Activated T-cell treated with anti-CD3 and anti-CD28 coated beads, Interleukin-2, amount 50 U/mL, for 72 hours (primary cell): ENCODE measurements at regions not wholly inside any gene's neighbourhood (a gene's known extent, or its start where the extent isn't known, plus 50 kb on each side); places are given as distances from the start of the nearest gene placed in this dataset.
"Not testable (repeated sequence)": the region's sequence is repeated elsewhere in the genome, so short reads cannot be mapped to it uniquely, and the experiment has no call there.

Experiments used
- ATAC-seq, 2 donors: fragments of 150-1000 bp; cut with Tn5 transposase; replicated peaks in 1 of 2; 2 replicates each; pipeline ENCODE4 v1.10.0; 2021; ENCODE audit warnings: moderate library complexity in 2 of 2, mild to moderate bottlenecking in 1 of 2
- DNase-seq, 2 donors: peaks; one replicate each; pipeline ENCODE4 v3.0.0; 2021 to 2022; ENCODE audit warnings: mixed read lengths in 1 of 2
- H3K27ac Mint-ChIP-seq: one replicate; pipeline ENCODE4 v1.8.0; 2022; ENCODE audit warnings: mild to moderate bottlenecking, moderate library complexity, mixed read lengths
- H3K27me3 Mint-ChIP-seq: one replicate; pipeline ENCODE4 v1.8.0; 2022; ENCODE audit warnings: low read depth, mixed read lengths
- H3K36me3 Mint-ChIP-seq, 2 donors: one replicate each; pipeline ENCODE4 v1.8.0; 2022; ENCODE audit warnings: mixed read lengths in 2 of 2, mild to moderate bottlenecking in 1 of 2; ENCODE audit not compliant: insufficient read depth in 2 of 2
- H3K4me1 Mint-ChIP-seq: one replicate; pipeline ENCODE4 v1.8.0; 2022; ENCODE audit warnings: low read depth, mixed read lengths
- H3K4me3 Mint-ChIP-seq, 2 donors: one replicate each; pipeline ENCODE4 v1.8.0; 2022; ENCODE audit warnings: mild to moderate bottlenecking in 2 of 2, mixed read lengths in 2 of 2, moderate library complexity in 2 of 2
- H3K9me3 Mint-ChIP-seq, 2 donors: one replicate each; pipeline ENCODE4 v1.8.0; 2022; ENCODE audit warnings: mixed read lengths in 2 of 2

DNA sequence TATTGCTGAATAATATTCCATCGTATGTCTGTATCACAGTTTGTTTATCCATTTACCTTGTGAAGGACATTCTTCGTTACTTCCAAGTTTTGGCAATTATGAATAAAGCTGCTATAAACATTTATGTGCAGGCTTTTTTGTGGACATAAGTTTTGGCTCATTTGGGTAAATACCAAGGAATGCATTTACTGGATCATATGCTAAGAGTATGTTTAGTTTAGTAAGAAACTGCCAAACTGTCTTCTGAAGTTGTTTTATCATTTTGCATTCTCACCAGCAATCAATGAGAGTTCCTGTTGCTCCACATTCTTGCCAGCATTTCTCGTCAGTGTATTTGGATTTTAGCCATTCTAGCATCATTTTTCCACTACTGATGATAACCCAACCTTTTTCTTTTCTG lies 232.7 kb upstream of the NR3C2 start:
- ATAC-seq = no peak
- Mint-ChIP-seq H3K4me3 (no peak overlapping the region), H3K4me1 (no peaks in the 10 kb centered on the region), H3K36me3 (no peaks in the 10 kb centered on the region), H3K9me3 (peaks cover 0 to 1% of the 10 kb centered on the region in 2 donors), H3K27me3 (no peaks in the 10 kb centered on the region), H3K27ac (no peak overlapping the region)
- no peak for DNase-seq

DNA sequence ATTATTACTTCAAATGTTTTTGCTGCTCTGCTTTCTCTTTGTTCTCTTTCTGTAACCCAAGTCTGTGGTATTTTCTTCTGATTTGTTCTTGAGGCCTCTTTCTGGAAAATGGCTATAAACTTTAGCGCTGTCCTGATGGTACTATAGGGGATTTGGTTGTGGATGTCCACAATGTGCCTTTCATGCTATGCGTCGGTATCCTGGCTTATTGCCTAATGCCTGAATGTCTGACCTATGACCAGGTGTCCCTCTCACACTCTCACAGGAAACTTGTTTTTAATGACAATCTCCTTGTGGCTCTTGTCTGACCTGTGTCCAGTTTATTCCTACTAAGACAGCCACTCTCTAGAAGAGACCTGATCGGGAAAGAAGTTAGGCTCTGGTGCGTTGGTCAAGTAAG lies 222.4 kb upstream of the NR3C2 start:
- Mint-ChIP-seq H3K27ac (no peak overlapping the region), H3K9me3 (peaks cover 0 to 8% of the 10 kb centered on the region in 2 donors), H3K36me3 (peaks cover 0 to 1% of the 10 kb centered on the region in 2 donors), H3K4me3 (no peak overlapping the region), H3K4me1 (no peaks in the 10 kb centered on the region), H3K27me3 (no peaks in the 10 kb centered on the region)
- no peak for DNase-seq
- ATAC-seq = no peak

DNA sequence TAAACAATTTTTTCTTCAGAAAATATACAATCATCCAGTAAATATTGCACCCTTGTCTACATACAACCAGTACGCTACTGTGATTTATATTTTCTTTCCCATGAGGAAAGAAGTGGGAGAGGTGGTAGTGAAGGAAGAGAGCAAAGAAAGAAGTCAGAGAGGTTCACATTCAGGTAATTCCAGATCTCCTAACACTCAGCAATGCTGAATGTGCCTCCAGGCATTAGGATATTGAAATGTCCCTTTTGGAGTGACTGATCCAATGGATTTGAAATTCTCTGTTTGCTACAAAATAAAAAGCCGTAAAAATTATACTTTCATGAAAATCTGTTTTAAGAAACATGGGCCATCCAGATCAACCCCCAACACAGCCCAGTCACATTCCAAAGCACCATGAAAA lies 211.9 kb upstream of the NR3C2 start:
- no peaks in the 10 kb centered on the region for H3K9me3 Mint-ChIP-seq
- H3K4me3 Mint-ChIP-seq = no peak overlapping the region
- H3K27ac Mint-ChIP-seq = no peak overlapping the region
- no peaks in the 10 kb centered on the region for H3K27me3 Mint-ChIP-seq
- H3K36me3 Mint-ChIP-seq = no peaks in the 10 kb centered on the region
- ATAC-seq (no peak), DNase-seq (no peak)
- peaks cover 10% of the 10 kb centered on the region for H3K4me1 Mint-ChIP-seq

DNA sequence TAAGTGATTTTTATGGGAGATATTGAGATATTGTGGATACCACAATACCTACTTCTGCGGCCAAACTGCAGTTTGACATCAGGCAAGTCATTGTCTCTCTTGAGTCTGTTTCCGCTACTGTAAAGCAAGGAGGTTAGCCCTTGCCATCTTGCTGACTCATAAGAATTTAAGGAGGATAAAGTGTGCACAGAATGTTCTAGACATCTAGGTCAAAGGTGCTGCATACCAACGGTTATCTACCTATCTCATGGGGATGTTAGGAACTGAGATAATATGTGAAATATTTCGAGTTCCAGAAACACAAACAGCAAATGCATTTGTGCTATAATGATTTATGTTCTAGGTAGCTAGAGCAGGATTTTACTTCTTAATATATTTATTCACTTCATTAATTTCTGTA lies 211.5 kb upstream of the NR3C2 start:
- Mint-ChIP-seq H3K36me3 (no peaks in the 10 kb centered on the region), H3K4me3 (no peak overlapping the region), H3K27me3 (no peaks in the 10 kb centered on the region), H3K4me1 (peaks cover 11% of the 10 kb centered on the region), H3K9me3 (no peaks in the 10 kb centered on the region), H3K27ac (no peak overlapping the region)
- no peak for DNase-seq
- ATAC-seq = no peak

DNA sequence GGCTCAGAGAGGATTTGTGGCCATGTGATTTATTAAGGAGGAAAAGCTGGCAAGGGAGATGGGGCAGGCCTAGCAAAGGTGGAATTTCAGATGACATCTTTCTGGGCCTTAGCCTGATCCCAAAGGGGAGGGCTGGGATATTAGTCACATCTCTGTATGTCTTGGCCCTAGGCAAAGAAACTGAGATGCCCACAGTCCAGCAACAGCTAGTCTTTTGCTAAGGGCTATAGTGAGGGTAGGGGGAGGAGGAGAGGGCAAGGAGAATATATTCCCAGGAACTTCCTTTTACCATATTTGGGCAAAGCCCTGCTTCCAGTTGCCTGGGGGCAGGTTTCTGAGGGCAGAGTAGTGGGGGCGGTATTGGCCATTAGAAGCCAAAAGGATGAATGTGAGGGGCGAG lies 209.8 kb upstream of the NR3C2 start:
- Mint-ChIP-seq H3K9me3 (no peaks in the 10 kb centered on the region), H3K27ac (no peak overlapping the region), H3K27me3 (no peaks in the 10 kb centered on the region), H3K4me1 (peaks cover 13% of the 10 kb centered on the region), H3K4me3 (no peak overlapping the region), H3K36me3 (no peaks in the 10 kb centered on the region)
- ATAC-seq (no peak), DNase-seq (no peak)

DNA sequence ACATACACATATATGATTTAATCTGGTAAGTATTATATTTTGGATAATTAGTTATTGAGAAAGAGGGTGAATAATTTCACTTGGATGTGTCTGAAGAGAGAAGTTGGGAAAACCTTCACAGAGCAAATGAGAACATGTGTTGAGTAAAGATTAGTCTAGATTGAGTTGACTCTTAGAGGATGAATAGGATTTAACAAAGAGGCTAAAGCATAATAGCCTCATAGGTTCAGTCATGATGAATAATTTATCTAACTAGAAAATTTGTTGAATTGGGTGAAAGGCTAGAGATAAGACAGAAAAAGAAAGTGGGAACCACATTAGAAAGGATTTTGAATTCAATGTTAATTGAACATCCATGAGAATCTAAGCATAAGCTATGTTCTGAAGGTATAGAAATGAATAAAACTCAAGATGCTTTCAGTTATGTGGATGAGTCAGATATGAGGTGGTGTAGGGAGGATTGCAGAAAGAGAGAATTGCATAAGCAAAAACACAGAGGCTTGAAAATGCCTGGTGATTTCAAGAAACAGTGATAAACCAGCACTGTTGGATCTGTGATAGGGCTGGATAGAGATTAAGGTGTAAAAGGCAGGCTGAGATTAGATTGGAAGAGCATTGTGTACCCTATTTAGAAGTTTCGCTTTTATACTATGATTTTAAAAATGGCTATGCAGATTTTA lies 207.6 kb upstream of the NR3C2 start:
- H3K27ac Mint-ChIP-seq = no peak overlapping the region
- ATAC-seq (peak; percentile 94 to 97), DNase-seq (peak in 1 of 2 donors; percentile 1)
- H3K9me3 Mint-ChIP-seq = no peaks in the 10 kb centered on the region
- H3K27me3 Mint-ChIP-seq = no peaks in the 10 kb centered on the region
- H3K4me1 Mint-ChIP-seq = peaks cover 13% of the 10 kb centered on the region
- no peak overlapping the region for H3K4me3 Mint-ChIP-seq
- H3K36me3 Mint-ChIP-seq = no peaks in the 10 kb centered on the region

DNA sequence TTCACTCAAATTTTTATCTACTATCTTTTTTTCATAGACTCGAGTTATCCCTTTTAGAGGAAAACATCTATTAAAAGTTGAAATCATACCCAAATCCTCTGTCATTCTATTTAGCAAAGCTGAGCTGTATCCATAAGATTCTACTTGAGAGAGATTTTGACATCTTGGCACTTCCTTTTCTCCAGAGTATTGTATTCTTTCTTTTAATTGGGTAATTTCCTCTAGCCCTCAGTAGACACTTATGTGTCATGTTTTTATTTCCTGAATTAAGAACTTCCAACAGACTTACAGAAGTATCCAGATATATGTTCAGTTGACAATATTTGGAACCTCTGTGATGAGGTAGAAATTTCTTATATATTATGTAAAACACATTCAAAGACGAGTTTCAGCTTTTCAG lies 201.6 kb upstream of the NR3C2 start:
- DNase-seq (no peak), ATAC-seq (no peak)
- H3K9me3 Mint-ChIP-seq = peaks cover 0 to 2% of the 10 kb centered on the region in 2 donors
- no peak overlapping the region for H3K27ac Mint-ChIP-seq
- peaks cover 4% of the 10 kb centered on the region for H3K4me1 Mint-ChIP-seq
- H3K36me3 Mint-ChIP-seq = peaks cover 0 to 1% of the 10 kb centered on the region in 2 donors
- H3K4me3 Mint-ChIP-seq = no peak overlapping the region
- no peaks in the 10 kb centered on the region for H3K27me3 Mint-ChIP-seq

DNA sequence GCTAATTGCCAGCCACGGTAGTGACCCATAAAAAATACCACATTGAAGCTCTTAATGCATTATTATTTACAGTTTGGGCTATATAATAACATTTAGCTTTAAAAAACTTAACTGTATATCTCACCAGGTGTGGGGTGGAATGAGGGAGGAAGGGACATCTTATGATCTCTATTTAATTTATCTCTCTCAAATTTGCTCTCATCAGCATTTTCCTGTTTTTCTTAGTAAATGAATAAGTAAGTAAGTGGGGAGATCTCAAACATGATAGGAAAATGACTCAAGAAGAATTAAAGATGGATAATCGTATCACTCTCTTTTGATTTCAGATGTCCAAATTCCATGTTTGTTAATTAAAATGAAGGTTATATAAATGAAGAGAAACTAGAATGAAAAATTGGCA lies 200.7 kb upstream of the NR3C2 start:
- H3K36me3 Mint-ChIP-seq = peaks cover 3 to 4% of the 10 kb centered on the region in 2 donors
- no peak overlapping the region for H3K4me3 Mint-ChIP-seq
- no peak for ATAC-seq
- H3K27me3 Mint-ChIP-seq = no peaks in the 10 kb centered on the region
- peaks cover 2 to 6% of the 10 kb centered on the region in 2 donors for H3K9me3 Mint-ChIP-seq
- H3K27ac Mint-ChIP-seq = no peak overlapping the region
- H3K4me1 Mint-ChIP-seq = no peaks in the 10 kb centered on the region
- DNase-seq = no peak

DNA sequence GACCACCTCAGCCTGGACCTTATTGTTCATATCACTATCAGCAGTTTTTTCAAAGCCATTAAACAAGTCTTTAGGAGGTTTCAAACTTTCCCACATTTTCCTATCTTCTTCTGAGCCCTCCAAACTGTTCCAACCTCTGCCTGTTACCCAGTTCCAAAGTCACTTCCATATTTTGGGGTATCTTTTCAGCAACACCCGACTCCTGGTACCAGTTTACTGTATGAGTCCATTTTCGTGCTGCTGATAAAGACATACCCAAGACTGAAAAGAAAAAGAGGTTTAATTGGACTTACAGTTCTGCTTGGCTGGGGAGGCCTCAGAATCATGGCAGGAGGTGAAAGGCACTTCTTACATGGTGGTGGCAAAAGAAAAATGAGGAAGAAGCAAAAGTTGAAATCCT lies 195.9 kb upstream of the NR3C2 start:
- not testable (repeated sequence) for H3K27me3 Mint-ChIP-seq, DNase-seq, H3K4me3 Mint-ChIP-seq, H3K4me1 Mint-ChIP-seq, H3K27ac Mint-ChIP-seq, H3K36me3 Mint-ChIP-seq, ATAC-seq
- peaks cover 8 to 11% of the 10 kb centered on the region in 2 donors for H3K9me3 Mint-ChIP-seq

DNA sequence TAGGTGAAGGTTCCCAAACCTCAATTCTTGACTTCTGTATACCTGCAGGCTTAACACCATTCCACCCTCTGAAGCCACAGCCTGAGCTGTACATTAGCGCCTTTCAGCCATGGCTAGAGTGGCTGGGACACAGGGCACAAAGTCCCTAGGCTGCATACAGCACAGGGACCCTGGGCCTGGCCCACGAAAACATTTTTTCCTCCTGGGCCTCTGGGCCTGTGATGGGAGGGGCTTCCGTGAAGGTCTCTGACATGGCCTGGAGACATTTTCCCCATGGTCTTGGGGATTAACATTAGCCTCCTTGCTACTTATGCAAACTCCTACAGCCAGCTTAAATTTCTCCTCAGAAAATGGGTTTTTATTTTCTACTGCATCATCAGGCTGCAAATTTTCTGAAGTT lies 195.2 kb upstream of the NR3C2 start:
- not testable (repeated sequence) for H3K27me3 Mint-ChIP-seq, H3K9me3 Mint-ChIP-seq, H3K4me3 Mint-ChIP-seq, DNase-seq, H3K4me1 Mint-ChIP-seq, ATAC-seq, H3K36me3 Mint-ChIP-seq, H3K27ac Mint-ChIP-seq

DNA sequence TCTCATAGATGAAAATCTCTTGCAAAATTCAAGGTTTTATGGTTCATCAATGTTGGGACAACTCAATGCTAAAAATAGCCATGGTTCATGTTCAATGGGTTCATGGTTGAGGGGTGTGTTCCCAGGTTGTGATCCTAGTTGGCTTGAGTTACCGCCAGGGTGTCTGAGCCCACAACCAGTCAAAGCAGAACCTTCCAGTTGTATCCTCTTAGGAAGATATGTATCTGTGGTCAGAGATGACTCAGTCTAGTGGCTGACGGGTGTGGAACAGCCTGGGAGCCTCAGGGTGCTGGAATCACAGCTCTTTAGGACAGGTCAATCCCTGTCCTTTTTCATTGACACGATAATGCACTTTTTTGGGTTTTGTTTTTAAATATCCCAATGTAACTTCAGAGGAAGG lies 192.3 kb upstream of the NR3C2 start:
- H3K27ac Mint-ChIP-seq = no peak overlapping the region
- no peak for ATAC-seq
- H3K4me1 Mint-ChIP-seq = no peaks in the 10 kb centered on the region
- H3K36me3 Mint-ChIP-seq = peaks cover 6 to 7% of the 10 kb centered on the region in 2 donors
- H3K9me3 Mint-ChIP-seq = peaks cover 8 to 9% of the 10 kb centered on the region in 2 donors
- H3K4me3 Mint-ChIP-seq = no peak overlapping the region
- no peak for DNase-seq
- no peaks in the 10 kb centered on the region for H3K27me3 Mint-ChIP-seq

DNA sequence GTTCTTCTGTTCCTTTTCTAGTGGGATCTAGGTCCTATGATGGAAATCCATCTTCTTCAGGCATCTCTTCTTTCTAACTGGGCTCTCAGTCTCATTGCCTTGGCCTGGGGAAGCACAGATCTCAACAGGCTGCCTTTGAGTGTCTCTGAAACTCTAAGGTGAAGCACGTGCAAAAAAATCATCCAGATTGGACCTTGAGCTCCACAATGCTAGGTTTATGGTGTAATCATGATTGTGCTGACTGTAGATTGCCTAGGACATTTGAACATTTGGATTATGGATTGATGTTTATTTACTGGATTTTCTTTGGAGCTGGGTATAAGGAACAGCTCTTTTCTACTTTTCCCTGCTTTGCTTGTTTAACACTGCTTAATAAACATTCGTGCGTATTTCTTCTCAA lies 191.5 kb upstream of the NR3C2 start:
- Mint-ChIP-seq H3K27me3 (no peaks in the 10 kb centered on the region), H3K9me3 (peaks cover 8 to 9% of the 10 kb centered on the region in 2 donors), H3K27ac (no peak overlapping the region), H3K4me3 (no peak overlapping the region), H3K4me1 (no peaks in the 10 kb centered on the region), H3K36me3 (peaks cover 6% of the 10 kb centered on the region in 2 donors)
- DNase-seq (no peak), ATAC-seq (no peak)

DNA sequence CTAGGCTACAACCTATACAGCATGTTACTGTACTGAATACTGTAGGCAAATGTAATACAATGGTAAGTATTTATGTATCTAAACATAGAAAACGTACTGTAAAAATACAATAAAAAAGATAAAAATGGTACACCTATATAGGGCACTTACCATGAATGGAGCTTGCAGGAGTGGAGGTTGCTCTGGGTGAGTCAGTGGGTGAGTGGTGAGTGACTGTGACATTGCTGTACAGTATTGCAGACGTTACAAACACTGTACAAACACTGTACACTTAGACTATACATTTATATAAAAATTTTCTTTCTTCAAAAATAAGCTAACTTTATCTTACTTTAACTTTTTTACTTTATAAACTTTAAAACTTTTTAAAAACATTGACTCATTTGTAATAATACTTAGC lies 190.3 kb upstream of the NR3C2 start:
- Mint-ChIP-seq H3K4me1 (no peaks in the 10 kb centered on the region), H3K36me3 (peaks cover 3% of the 10 kb centered on the region in 2 donors), H3K27me3 (no peaks in the 10 kb centered on the region), H3K9me3 (peaks cover 5 to 6% of the 10 kb centered on the region in 2 donors), H3K27ac (no peak overlapping the region), H3K4me3 (no peak overlapping the region)
- DNase-seq (no peak), ATAC-seq (no peak)

DNA sequence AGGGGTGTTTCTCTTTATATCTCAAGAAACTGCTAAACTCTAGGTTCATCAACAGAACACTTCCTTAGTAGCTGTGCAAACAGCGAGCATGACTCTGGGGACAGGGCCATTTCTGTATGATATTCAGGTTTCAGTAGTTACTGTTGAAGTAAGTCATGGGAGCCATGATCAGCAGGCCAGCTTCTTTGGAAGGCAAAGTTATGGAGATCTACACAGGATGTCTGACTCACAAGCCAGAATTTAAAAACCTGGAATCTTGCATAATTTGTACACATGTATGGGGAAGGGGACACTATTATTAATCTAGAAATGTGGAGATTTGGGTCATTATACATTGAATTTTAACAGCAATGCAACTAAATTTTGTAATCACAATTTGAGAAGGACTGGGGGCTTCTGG lies 187.8 kb upstream of the NR3C2 start:
- Mint-ChIP-seq H3K4me1 (no peaks in the 10 kb centered on the region), H3K36me3 (no peaks in the 10 kb centered on the region), H3K27ac (no peak overlapping the region), H3K27me3 (no peaks in the 10 kb centered on the region), H3K4me3 (no peak overlapping the region), H3K9me3 (peaks cover 0 to 2% of the 10 kb centered on the region in 2 donors)
- no peak for DNase-seq
- no peak for ATAC-seq
